Testis (tissue), 2 donors: ENCODE measurements at regions not wholly inside any gene's neighbourhood (a gene's known extent, or its start where the extent isn't known, plus 50 kb on each side); places are given as distances from the start of the nearest gene placed in this dataset.

Experiments used
- POLR2A ChIP-seq: fragments of 450-650 bp; IDR thresholded peaks from one replicate; pipeline ENCODE4 v1.6.1; 2017; ENCODE audit warnings: antibody characterized with exemption, mild to moderate bottlenecking, moderate library complexity
- TF ChIP-seq, protein P1 (sequence below), 3 experiments: fragments of 450-650 bp in 2 of 3; fragments of 200-600 bp in 1 of 3; sonication (generic) in 1 of 3; IDR thresholded peaks; one replicate each; pipeline ENCODE4 v1.5.1; 2016 to 2019; ENCODE audit warnings: antibody characterized with exemption in 3 of 3, mild to moderate bottlenecking in 2 of 3, moderate library complexity in 1 of 3

DNA sequence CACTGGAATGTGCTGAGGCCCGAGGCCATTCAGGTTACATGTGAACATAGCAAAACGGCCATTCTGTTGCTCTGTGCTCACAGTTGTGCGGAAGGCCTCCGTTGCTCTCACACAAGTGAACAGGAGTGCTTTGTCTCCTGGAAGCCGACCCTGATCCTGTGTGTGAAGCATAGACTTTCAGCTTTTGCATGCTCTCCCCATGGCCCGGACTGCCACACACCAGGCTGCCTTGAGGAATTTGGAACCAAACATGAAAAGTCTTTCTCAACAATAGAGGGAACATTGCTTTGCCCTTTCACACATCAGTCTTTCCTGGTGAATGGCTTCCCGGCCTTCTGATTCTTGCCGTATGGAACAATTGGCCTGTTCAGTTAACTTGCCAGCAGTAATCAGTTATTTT, 154.8 kb upstream of the LRIG1 start:
- TF ChIP-seq POLR2A, result no peak
- TF ChIP-seq, protein P1, sequence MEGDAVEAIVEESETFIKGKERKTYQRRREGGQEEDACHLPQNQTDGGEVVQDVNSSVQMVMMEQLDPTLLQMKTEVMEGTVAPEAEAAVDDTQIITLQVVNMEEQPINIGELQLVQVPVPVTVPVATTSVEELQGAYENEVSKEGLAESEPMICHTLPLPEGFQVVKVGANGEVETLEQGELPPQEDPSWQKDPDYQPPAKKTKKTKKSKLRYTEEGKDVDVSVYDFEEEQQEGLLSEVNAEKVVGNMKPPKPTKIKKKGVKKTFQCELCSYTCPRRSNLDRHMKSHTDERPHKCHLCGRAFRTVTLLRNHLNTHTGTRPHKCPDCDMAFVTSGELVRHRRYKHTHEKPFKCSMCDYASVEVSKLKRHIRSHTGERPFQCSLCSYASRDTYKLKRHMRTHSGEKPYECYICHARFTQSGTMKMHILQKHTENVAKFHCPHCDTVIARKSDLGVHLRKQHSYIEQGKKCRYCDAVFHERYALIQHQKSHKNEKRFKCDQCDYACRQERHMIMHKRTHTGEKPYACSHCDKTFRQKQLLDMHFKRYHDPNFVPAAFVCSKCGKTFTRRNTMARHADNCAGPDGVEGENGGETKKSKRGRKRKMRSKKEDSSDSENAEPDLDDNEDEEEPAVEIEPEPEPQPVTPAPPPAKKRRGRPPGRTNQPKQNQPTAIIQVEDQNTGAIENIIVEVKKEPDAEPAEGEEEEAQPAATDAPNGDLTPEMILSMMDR (IDR thresholded peaks at IDR 0.05), result no peak
